IPS-15b (cell line): ENCODE measurements at regions not wholly inside any gene's neighbourhood (a gene's known extent, or its start where the extent isn't known, plus 50 kb on each side); places are given as distances from the start of the nearest gene placed in this dataset.
"Not testable (repeated sequence)": the region's sequence is repeated elsewhere in the genome, so short reads cannot be mapped to it uniquely, and the experiment has no call there.

Experiments
- H3K27me3 ChIP-seq: one replicate; pipeline ENCODE4 v1.6.1; 2013; ENCODE audit warnings: low read length; ENCODE audit not compliant: control insufficient read depth, insufficient read depth
- H3K36me3 ChIP-seq: one replicate; pipeline ENCODE4 v1.6.1; 2013; ENCODE audit warnings: low read length; ENCODE audit not compliant: control insufficient read depth, insufficient read depth
- H3K4me1 ChIP-seq: one replicate; pipeline ENCODE4 v1.6.1; 2013; ENCODE audit warnings: mild to moderate bottlenecking, low read length; ENCODE audit not compliant: control insufficient read depth, insufficient read depth
- H3K4me3 ChIP-seq: one replicate; pipeline ENCODE4 v1.5.1; 2013; ENCODE audit warnings: low read depth, low read length
- H3K9ac ChIP-seq: one replicate; pipeline ENCODE4 v1.6.1; 2013; ENCODE audit warnings: low read depth, mild to moderate bottlenecking, low read length
- H3K9me3 ChIP-seq: one replicate; pipeline ENCODE4 v1.6.1; 2013; ENCODE audit warnings: mild to moderate bottlenecking, low read length; ENCODE audit not compliant: control insufficient read depth, insufficient read depth

DNA sequence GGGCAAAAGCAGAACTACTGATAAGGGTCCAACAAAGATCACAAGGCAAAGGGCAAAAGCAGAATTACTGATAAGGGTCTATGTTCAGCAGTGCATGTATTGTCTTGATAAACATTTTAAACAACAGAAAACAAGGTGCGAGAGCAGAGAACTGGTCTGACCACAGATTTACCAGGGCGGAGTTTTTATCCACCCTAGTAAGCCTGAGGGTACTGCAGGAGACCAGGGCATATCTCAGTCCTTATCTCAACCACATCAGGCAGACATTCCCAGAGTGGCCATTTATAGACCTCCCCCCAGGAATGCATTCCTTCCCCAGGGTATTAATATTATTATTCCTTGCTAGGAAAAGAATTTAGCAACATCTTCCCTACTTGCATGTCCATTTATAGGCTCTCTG, 138.2 kb upstream of the EDNRB start:
- not testable (repeated sequence) for H3K4me3 ChIP-seq, H3K27me3 ChIP-seq, H3K9me3 ChIP-seq

DNA sequence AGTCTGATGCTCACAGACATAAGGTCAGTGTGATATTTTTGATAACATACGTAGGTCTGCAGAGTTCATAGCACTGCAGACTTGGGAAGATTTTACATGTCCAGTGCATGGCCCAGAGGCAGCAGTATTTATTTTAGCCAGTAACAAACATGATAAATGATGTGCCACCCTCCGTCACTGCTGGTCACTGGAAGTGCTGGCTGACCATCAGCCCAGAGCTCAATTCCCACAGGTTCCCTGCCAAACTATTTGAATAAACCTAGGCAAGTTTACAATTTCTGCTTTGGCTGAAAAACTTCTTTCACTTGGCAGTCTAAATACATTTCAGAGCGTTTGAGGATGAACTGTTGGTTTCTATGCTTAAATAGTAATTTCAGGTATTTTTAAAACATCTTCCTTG, 135.5 kb upstream of the EDNRB start:
- Histone ChIP-seq H3K4me3 (no peak overlapping the region), H3K4me1 (no peaks in the 10 kb centered on the region), H3K27me3 (no peaks in the 10 kb centered on the region), H3K9me3 (no peaks in the 10 kb centered on the region), H3K36me3 (no peaks in the 10 kb centered on the region), H3K9ac (no peak overlapping the region)

More for the DNA sequence above, 138.2 kb upstream of the EDNRB start:
- H3K9ac ChIP-seq, H3K36me3 ChIP-seq, H3K4me1 ChIP-seq: not testable (repeated sequence)

DNA sequence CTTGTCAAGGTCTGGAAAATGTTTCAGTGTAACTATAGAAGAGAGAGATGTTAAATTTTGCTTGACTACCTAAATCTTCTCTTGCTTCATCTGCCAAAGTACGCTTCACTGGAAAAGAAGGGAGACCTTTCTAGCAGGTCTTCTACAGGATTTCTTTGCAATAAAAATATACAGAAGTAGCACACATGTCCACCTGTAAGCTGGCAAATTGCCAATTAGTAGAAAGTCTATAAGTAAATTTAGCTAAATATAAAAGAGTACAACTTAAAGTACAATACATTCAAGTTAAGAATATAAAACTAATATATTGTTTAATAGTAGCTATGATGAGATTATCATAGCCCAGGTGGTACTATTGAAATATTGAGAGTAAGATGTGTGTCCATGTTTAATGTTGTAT, 128.5 kb upstream of the EDNRB start:
- no peaks in the 10 kb centered on the region for H3K4me1 ChIP-seq
- no peak overlapping the region for H3K4me3 ChIP-seq
- no peak overlapping the region for H3K9ac ChIP-seq
- H3K9me3 ChIP-seq = no peaks in the 10 kb centered on the region
- no peaks in the 10 kb centered on the region for H3K27me3 ChIP-seq
- no peaks in the 10 kb centered on the region for H3K36me3 ChIP-seq

DNA sequence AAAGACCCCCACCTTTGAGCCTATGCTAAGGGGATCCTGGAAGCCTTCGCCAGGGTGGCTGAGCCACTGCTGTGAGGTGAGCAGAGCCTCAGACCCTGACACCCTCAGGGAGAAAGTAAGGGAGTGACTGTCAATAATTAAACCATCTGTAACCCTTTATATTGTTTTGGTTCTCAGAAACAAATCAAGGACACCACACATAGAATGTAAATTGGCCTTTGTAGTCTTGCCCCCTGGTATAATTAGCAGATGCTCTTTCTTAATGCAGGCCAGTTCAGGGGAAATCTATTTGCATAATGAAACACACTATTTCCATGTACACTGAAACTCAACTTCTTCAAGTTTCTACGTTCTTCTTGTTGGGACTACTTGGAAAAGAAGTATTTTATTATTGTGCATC, 127.7 kb upstream of the EDNRB start:
- H3K36me3 ChIP-seq = no peaks in the 10 kb centered on the region
- no peak overlapping the region for H3K9ac ChIP-seq
- H3K4me3 ChIP-seq = no peak overlapping the region
- no peaks in the 10 kb centered on the region for H3K4me1 ChIP-seq
- H3K27me3 ChIP-seq = no peaks in the 10 kb centered on the region
- no peaks in the 10 kb centered on the region for H3K9me3 ChIP-seq

DNA sequence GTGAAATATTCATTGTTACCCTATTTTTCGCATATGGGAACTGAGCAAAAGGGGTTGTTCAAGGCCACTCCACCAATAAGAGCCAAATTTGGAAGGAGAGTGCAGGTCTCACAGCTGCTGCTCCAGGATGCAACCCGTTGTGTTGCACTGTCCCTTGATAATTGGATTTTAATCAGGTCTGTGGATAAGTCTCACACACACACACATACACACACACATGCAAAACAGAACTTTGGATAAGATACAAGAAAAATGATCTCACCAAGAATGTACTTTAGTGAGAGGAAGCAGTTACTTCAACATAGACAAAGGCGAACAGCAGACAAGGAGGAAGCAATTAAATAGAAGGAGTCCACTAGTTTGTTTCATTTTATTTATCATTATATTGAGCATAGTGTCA, 127.3 kb upstream of the EDNRB start:
- Histone ChIP-seq H3K27me3 (no peaks in the 10 kb centered on the region), H3K4me3 (no peak overlapping the region), H3K9ac (no peak overlapping the region), H3K9me3 (no peaks in the 10 kb centered on the region), H3K4me1 (no peaks in the 10 kb centered on the region), H3K36me3 (no peaks in the 10 kb centered on the region)

DNA sequence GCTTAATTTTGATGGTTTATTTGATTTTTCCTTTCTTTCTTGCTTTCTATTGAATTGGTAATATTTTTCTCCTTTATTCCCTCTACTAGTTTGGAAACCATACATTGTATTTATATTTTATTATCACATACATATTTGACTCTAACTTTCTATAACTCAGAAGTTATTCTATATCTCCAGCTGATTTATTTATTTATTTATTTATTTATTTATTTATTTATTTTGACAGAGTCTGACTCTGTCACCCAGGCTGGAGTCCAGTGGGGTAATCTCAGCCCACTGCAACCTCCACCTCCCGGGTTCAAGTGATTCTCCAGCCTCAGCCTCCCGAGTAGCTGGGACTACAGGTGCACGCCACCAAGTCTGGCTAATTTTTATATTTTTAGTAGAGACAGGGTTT, 122.7 kb upstream of the EDNRB start:
- H3K4me1 ChIP-seq, H3K9ac ChIP-seq, H3K9me3 ChIP-seq, H3K4me3 ChIP-seq, H3K27me3 ChIP-seq, H3K36me3 ChIP-seq: not testable (repeated sequence)

DNA sequence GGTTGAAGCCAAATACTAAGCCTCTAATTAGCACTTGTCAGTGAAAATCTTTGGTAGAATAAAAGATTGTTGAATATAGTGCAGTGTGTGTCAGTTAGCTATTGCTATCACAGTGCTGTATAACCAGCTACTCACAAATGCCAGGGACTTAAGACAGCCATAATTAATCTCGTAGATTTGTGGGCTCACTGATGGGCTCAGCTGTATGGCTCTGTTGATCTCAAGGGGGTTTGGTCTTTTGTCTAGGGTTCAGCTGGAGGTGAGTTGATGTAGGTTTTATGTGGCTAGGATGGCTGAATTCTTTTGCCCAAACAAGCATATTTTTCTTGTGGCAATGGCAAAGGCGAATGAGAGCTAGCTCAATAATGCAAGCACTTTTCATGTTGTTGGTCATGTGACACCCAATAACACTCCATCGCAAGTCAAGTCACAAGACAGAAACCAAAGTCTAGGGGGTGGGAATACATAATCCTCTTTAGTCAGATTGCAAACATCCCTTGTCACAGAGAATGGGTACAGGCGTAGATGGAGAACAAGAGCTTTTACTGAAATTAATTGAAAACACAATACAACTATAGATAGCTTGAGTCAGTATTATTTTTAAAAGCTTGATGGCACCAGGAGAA, 121.7 kb upstream of the EDNRB start:
- H3K9ac ChIP-seq = no peak overlapping the region
- no peaks in the 10 kb centered on the region for H3K36me3 ChIP-seq
- no peaks in the 10 kb centered on the region for H3K4me1 ChIP-seq
- H3K27me3 ChIP-seq = no peaks in the 10 kb centered on the region
- H3K4me3 ChIP-seq = no peak overlapping the region
- no peaks in the 10 kb centered on the region for H3K9me3 ChIP-seq

DNA sequence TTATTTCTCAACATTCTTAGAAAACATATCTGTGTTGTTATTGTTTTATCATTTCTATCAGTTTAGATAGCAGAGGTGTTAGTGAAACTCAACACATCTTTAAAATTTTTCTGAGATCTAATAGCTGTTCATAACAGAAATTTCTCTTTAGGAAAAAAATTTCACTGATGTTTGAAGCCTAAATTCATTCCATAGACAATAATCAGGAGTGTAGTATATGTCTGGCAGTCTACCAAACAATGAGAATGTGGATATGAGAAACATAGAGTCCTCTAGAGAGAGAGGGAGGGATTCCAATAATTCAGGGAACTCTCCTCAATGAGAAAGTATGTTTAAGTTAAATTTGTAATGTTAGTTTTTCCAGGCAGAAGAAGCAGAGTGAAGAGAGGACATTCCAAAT, 118.2 kb upstream of the EDNRB start:
- Histone ChIP-seq H3K4me1 (no peaks in the 10 kb centered on the region), H3K9ac (no peak overlapping the region), H3K36me3 (no peaks in the 10 kb centered on the region), H3K27me3 (no peaks in the 10 kb centered on the region), H3K9me3 (no peaks in the 10 kb centered on the region), H3K4me3 (no peak overlapping the region)

DNA sequence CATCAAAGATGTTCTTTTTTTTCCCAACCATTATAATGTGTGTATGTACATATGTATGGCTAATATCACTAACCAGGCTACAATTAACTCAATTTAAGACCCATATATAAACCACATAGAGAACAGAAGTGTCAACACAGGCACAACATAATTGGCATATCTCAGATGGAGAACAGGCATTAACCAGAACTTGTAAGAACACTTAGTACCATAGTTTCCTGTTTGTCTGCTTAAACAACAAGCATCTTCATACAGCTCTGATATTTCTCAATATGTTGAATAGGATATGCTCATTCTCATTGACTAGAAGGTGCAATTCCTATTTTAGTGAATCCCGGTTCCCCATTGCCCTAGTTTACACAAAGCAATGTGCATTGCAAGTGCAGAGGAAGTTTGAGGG, 116.9 kb upstream of the EDNRB start:
- no peaks in the 10 kb centered on the region for H3K27me3 ChIP-seq
- H3K4me1 ChIP-seq = no peaks in the 10 kb centered on the region
- no peaks in the 10 kb centered on the region for H3K36me3 ChIP-seq
- H3K4me3 ChIP-seq = no peak overlapping the region
- no peak overlapping the region for H3K9ac ChIP-seq
- no peaks in the 10 kb centered on the region for H3K9me3 ChIP-seq

DNA sequence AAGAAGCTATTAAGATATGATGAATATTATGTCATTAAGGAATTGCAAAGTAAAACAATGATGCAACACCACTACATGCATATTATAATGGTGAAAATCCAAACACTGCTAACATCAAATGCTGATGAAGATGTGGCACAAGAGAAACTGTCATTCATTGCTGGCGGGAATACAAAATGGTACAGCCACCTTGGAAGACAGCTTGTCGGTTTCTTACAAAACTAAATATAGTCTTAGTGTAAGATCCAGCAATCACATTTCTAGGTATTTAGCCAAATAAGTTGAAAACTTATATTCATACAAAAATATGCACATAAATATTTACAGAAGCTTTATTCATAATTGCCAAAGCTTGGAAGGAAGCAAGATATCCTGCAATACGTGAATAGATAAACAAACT, 114.9 kb upstream of the EDNRB start:
- Histone ChIP-seq H3K36me3 (no peaks in the 10 kb centered on the region), H3K9ac (no peak overlapping the region), H3K9me3 (no peaks in the 10 kb centered on the region), H3K27me3 (no peaks in the 10 kb centered on the region), H3K4me3 (no peak overlapping the region), H3K4me1 (no peaks in the 10 kb centered on the region)

DNA sequence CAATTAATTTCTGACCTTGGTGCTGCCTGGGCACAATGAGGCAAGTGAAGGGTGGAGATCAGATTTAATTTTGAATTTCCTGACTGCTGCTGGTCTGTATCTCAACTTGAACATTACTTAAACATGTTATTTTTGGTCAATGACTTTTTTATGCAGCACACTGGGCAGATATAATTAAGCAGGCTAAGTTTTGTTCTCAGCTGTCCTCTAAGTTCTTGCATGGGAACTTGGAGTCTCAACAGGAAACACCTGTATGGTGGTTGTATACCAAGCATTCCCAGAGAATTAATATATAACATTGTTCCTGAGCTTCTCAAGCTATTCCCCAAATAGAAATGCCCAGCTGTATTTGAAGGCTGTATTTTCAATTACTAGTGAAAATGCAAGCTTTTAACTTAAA, 113.5 kb upstream of the EDNRB start:
- Histone ChIP-seq H3K4me1 (no peaks in the 10 kb centered on the region), H3K9ac (no peak overlapping the region), H3K36me3 (no peaks in the 10 kb centered on the region), H3K9me3 (no peaks in the 10 kb centered on the region), H3K4me3 (no peak overlapping the region), H3K27me3 (no peaks in the 10 kb centered on the region)

DNA sequence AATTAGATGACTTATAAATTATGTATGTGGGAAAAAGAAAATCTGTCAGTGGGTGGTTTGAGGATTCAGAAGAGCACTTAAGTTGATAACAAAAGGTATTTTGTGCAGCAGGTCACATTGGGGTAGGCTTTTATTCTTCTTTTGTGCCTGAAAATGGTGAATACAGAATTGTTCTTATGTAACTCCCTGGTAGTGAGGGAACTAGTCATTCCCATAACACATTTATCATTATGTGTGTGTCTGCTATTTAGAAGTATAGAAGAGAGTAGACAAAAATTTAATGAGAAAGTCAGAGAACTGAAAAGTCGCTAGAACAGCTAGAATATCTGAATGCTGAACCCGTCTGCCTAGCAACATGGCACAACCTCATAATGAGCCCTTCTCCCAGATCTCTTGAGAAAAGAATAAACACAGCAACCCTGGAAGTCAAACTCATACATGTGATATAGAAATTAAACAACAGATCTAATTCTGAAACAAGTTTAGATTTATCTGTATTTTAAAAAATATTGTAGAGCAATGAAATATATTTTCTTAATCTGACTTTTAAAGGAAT, 111.8 kb upstream of the EDNRB start:
- no peaks in the 10 kb centered on the region for H3K4me1 ChIP-seq
- H3K4me3 ChIP-seq = no peak overlapping the region
- no peaks in the 10 kb centered on the region for H3K36me3 ChIP-seq
- no peaks in the 10 kb centered on the region for H3K27me3 ChIP-seq
- no peaks in the 10 kb centered on the region for H3K9me3 ChIP-seq
- no peak overlapping the region for H3K9ac ChIP-seq
